ENCODE measurements at regions not wholly inside any gene's neighbourhood (a gene's known extent, or its start where the extent isn't known, plus 50 kb on each side); places are given as distances from the start of the nearest gene placed in this dataset.
"Not testable (repeated sequence)": the region's sequence is repeated elsewhere in the genome, so short reads cannot be mapped to it uniquely, and the experiment has no call there.

GRCh38 chr13:55159765-55160164 is 1981.0 kb upstream of the PRR20A start:
- no peaks in the 10 kb centered on the region for H3K4me1 ChIP-seq

GRCh38 chr13:55160867-55161266 is 1979.9 kb upstream of the PRR20A start:
- H3K27me3 ChIP-seq = no peaks in the 10 kb centered on the region
- peaks cover 6% of the 10 kb centered on the region for H3K9me3 ChIP-seq
- H3K27ac ChIP-seq = no peak overlapping the region
- no peak overlapping the region for H3K4me3 ChIP-seq
- DNase-seq (ENCODE audit: low spot score in 2 of 2) = no peak
- 43% methylated on average over 3 of the region's 3 CpGs for whole genome bisulfite sequencing
- H3K36me3 ChIP-seq = no peaks in the 10 kb centered on the region
- no peak for TF ChIP-seq EP300 (IDR thresholded peaks at IDR 0.05)
- TF ChIP-seq POLR2AphosphoS5 (IDR thresholded peaks at IDR 0.05) = no peak
- no peak for TF ChIP-seq POLR2A (IDR thresholded peaks at IDR 0.05)
- H3K4me1 ChIP-seq = no peaks in the 10 kb centered on the region

More at GRCh38 chr13:55159765-55160164, 1981.0 kb upstream of the PRR20A start:
- peaks cover 6% of the 10 kb centered on the region for H3K9me3 ChIP-seq
- H3K27ac ChIP-seq = no peak overlapping the region
- DNase-seq (ENCODE audit: low spot score in 2 of 2) = no peak
- H3K36me3 ChIP-seq = no peaks in the 10 kb centered on the region
- WGBS = 40% methylated on average over 4 of the region's 4 CpGs
- no peak for TF ChIP-seq CTCF (IDR thresholded peaks at IDR 0.05)
- no peak for TF ChIP-seq POLR2AphosphoS5 (IDR thresholded peaks at IDR 0.05)
- TF ChIP-seq POLR2A (IDR thresholded peaks at IDR 0.05) = no peak
- TF ChIP-seq EP300 (IDR thresholded peaks at IDR 0.05) = no peak
- no peaks in the 10 kb centered on the region for H3K27me3 ChIP-seq
- H3K4me3 ChIP-seq = no peak overlapping the region

GRCh38 chr13:55178582-55178981 is 1962.1 kb upstream of the PRR20A start:
- not testable (repeated sequence) for H3K36me3 ChIP-seq; H3K9me3 ChIP-seq; DNase-seq (ENCODE audit: low spot score in 2 of 2); H3K4me3 ChIP-seq; H3K27ac ChIP-seq; H3K4me1 ChIP-seq; H3K27me3 ChIP-seq
- 91% methylated on average over 1 of the region's 1 CpG for WGBS

- no peak for DNase-seq (ENCODE audit: low spot score in 2 of 2)
- no peak for TF ChIP-seq CTCF (IDR thresholded peaks at IDR 0.05)
- no peak for TF ChIP-seq POLR2A (IDR thresholded peaks at IDR 0.05)
- TF ChIP-seq POLR2AphosphoS5 (IDR thresholded peaks at IDR 0.05) = no peak
These were observed 1949.7 kb upstream of the PRR20A start for GRCh38 chr13:55190996-55191395.

GRCh38 chr13:55199134-55199533 is 1941.6 kb upstream of the PRR20A start:
- H3K9me3 ChIP-seq = peaks cover 6% of the 10 kb centered on the region
- no peak for DNase-seq (ENCODE audit: low spot score in 2 of 2)
- no peak for TF ChIP-seq POLR2A (IDR thresholded peaks at IDR 0.05)
- no peak for TF ChIP-seq CTCF (IDR thresholded peaks at IDR 0.05)
- TF ChIP-seq POLR2AphosphoS5 (IDR thresholded peaks at IDR 0.05) = no peak
- no peak for TF ChIP-seq EP300 (IDR thresholded peaks at IDR 0.05)
- no peak overlapping the region for H3K4me3 ChIP-seq
- H3K4me1 ChIP-seq = no peaks in the 10 kb centered on the region
- no peaks in the 10 kb centered on the region for H3K36me3 ChIP-seq
- no peak overlapping the region for H3K27ac ChIP-seq
- H3K27me3 ChIP-seq = no peaks in the 10 kb centered on the region

More at GRCh38 chr13:55190996-55191395, 1949.7 kb upstream of the PRR20A start:
- H3K4me1 ChIP-seq = no peaks in the 10 kb centered on the region
- H3K36me3 ChIP-seq = no peaks in the 10 kb centered on the region
- WGBS = 50% methylated on average over 2 of the region's 2 CpGs
- H3K9me3 ChIP-seq = no peaks in the 10 kb centered on the region
- H3K27me3 ChIP-seq = no peaks in the 10 kb centered on the region
- H3K27ac ChIP-seq = no peak overlapping the region
- H3K4me3 ChIP-seq = no peak overlapping the region

GRCh38 chr13:55214841-55215345 is 1925.8 kb upstream of the PRR20A start:
- no peaks in the 10 kb centered on the region for H3K36me3 ChIP-seq
- no peak for DNase-seq (ENCODE audit: low spot score in 2 of 2)
- TF ChIP-seq POLR2AphosphoS5 (IDR thresholded peaks at IDR 0.05) = no peak
- no peak for TF ChIP-seq CTCF (IDR thresholded peaks at IDR 0.05)
- TF ChIP-seq POLR2A (IDR thresholded peaks at IDR 0.05) = no peak
- TF ChIP-seq EP300 (IDR thresholded peaks at IDR 0.05) = no peak
- no peak overlapping the region for H3K27ac ChIP-seq
- H3K4me3 ChIP-seq = no peak overlapping the region
- H3K9me3 ChIP-seq = no peaks in the 10 kb centered on the region
- no peaks in the 10 kb centered on the region for H3K4me1 ChIP-seq
- H3K27me3 ChIP-seq = no peaks in the 10 kb centered on the region

Measured in suprapubic skin (tissue), 4 donors.